ENCODE measurements at regions not wholly inside any gene's neighbourhood (a gene's known extent, or its start where the extent isn't known, plus 50 kb on each side); places are given as distances from the start of the nearest gene placed in this dataset.

DNA sequence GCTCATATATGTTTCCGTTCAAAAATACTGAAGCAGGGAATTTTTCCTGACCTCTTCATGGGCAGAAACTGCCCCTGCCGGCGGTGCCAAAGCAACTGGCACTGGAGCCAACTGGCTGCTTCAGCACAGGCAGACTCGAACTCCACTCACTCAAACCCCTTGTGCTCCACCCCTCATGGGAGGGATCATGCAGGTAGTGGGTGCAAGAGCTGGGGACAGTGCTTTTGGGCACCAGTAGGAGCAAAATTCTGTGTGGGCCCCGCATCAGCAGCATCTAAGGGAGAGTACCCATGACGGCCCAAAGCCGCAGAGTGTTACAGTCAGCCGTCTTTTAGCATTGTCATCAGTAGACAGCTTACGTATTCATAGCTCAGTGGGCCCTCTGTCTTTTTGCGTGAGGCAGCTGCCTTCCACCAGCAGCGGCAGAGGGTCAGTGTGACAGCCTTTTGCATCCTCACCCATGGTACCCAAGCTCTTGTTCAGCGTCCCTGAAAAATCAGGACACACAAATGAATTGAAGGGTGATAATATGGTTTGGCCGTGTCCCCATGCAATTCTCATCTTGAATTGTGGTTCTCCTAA is 393.8 kb downstream of the SLITRK6 start:
- TF ChIP-seq FOXP2 (optimal IDR thresholded peaks at IDR 0.05; ENCODE audit: borderline replicate concordance, extremely low read depth, extremely low read length, insufficient read depth) (no peak), POLR2AphosphoS5 (IDR thresholded peaks at IDR 0.05; ENCODE audit: low read depth, low read length) (no peak)
